ENCODE measurements at regions not wholly inside any gene's neighbourhood (a gene's known extent, or its start where the extent isn't known, plus 50 kb on each side); places are given as distances from the start of the nearest gene placed in this dataset.

GRCh38 chr12:128019996-128020544 lies 246.9 kb upstream of the TMEM132C start:
- no peak overlapping the region for H3K4me3 Mint-ChIP-seq (ENCODE audit: low read depth, unreplicated experiment)
- no peaks in the 10 kb centered on the region for H3K27me3 Mint-ChIP-seq (ENCODE audit: unreplicated experiment)
- no peaks in the 10 kb centered on the region for H3K36me3 Mint-ChIP-seq (ENCODE audit: insufficient read depth, unreplicated experiment)
- H3K9me3 Mint-ChIP-seq (ENCODE audit: low read depth, unreplicated experiment) = peaks cover 23% of the 10 kb centered on the region
- no peak for DNase-seq
- H3K4me1 Mint-ChIP-seq (ENCODE audit: low read depth, unreplicated experiment) = no peaks in the 10 kb centered on the region
- TF ChIP-seq CTCF (IDR thresholded peaks at IDR 0.05; ENCODE audit: unreplicated experiment) = no peak
- no TSS peak for BruUV-seq (replicated peaks)
- H3K27ac Mint-ChIP-seq (ENCODE audit: unreplicated experiment) = no peak overlapping the region
- intact Hi-C loops (cut with micrococcal nuclease; ENCODE audit: unreplicated experiment) = no loop called here
- CTCF ChIA-PET = no interaction called here

- no peak overlapping the region for H3K4me3 Mint-ChIP-seq (ENCODE audit: low read depth, unreplicated experiment)
- no peak overlapping the region for H3K27ac Mint-ChIP-seq (ENCODE audit: unreplicated experiment)
- intact Hi-C loops (cut with micrococcal nuclease; ENCODE audit: unreplicated experiment) = no loop called here
Observed at GRCh38 chr12:128021561-128021960, 245.4 kb upstream of the TMEM132C start.

GRCh38 chr12:128025589-128026245 lies 241.3 kb upstream of the TMEM132C start:
- TF ChIP-seq CTCF (IDR thresholded peaks at IDR 0.05; ENCODE audit: unreplicated experiment) = no peak
- DNase-seq = no peak
- Mint-ChIP-seq H3K36me3 (ENCODE audit: insufficient read depth, unreplicated experiment) (no peaks in the 10 kb centered on the region), H3K27me3 (ENCODE audit: unreplicated experiment) (no peaks in the 10 kb centered on the region), H3K27ac (ENCODE audit: unreplicated experiment) (no peak overlapping the region), H3K9me3 (ENCODE audit: low read depth, unreplicated experiment) (peaks cover 17% of the 10 kb centered on the region), H3K4me1 (ENCODE audit: low read depth, unreplicated experiment) (no peaks in the 10 kb centered on the region), H3K4me3 (ENCODE audit: low read depth, unreplicated experiment) (no peak overlapping the region)
- CTCF ChIA-PET = no interaction called here
- no TSS peak for BruUV-seq (replicated peaks)
- intact Hi-C loops (cut with micrococcal nuclease; ENCODE audit: unreplicated experiment) = no loop called here

More at GRCh38 chr12:128021561-128021960, 245.4 kb upstream of the TMEM132C start:
- Mint-ChIP-seq H3K9me3 (ENCODE audit: low read depth, unreplicated experiment) (peaks cover 21% of the 10 kb centered on the region), H3K4me1 (ENCODE audit: low read depth, unreplicated experiment) (no peaks in the 10 kb centered on the region), H3K36me3 (ENCODE audit: insufficient read depth, unreplicated experiment) (no peaks in the 10 kb centered on the region), H3K27me3 (ENCODE audit: unreplicated experiment) (no peaks in the 10 kb centered on the region)
- no peak for DNase-seq
- CTCF ChIA-PET = no interaction called here
- BruUV-seq (replicated peaks) = no TSS peak
- TF ChIP-seq CTCF (IDR thresholded peaks at IDR 0.05; ENCODE audit: unreplicated experiment) = no peak

GRCh38 chr12:128026696-128027574 lies 240.0 kb upstream of the TMEM132C start:
- BruUV-seq (replicated peaks) = no TSS peak

More at GRCh38 chr12:128026696-128027574, 240.0 kb upstream of the TMEM132C start:
- H3K4me3 Mint-ChIP-seq (ENCODE audit: low read depth, unreplicated experiment) = no peak overlapping the region
- H3K36me3 Mint-ChIP-seq (ENCODE audit: insufficient read depth, unreplicated experiment) = no peaks in the 10 kb centered on the region
- H3K27me3 Mint-ChIP-seq (ENCODE audit: unreplicated experiment) = no peaks in the 10 kb centered on the region
- peaks cover 16% of the 10 kb centered on the region for H3K9me3 Mint-ChIP-seq (ENCODE audit: low read depth, unreplicated experiment)
- intact Hi-C loops (cut with micrococcal nuclease; ENCODE audit: unreplicated experiment) = no loop called here
- H3K4me1 Mint-ChIP-seq (ENCODE audit: low read depth, unreplicated experiment) = no peaks in the 10 kb centered on the region
- no peak for TF ChIP-seq CTCF (IDR thresholded peaks at IDR 0.05; ENCODE audit: unreplicated experiment)
- CTCF ChIA-PET = no interaction called here
- H3K27ac Mint-ChIP-seq (ENCODE audit: unreplicated experiment) = no peak overlapping the region
- DNase-seq = no peak
